OCI-LY1 (cell line): ENCODE measurements at regions not wholly inside any gene's neighbourhood (a gene's known extent, or its start where the extent isn't known, plus 50 kb on each side); places are given as distances from the start of the nearest gene placed in this dataset.

Experiments
- H2AFZ ChIP-seq: fragments of 200-600 bp; sonication (generic), shearing (Covaris generic); 2 replicates; pipeline ENCODE4 v1.6.0; 2014; ENCODE audit warnings: antibody characterized with exemption, mild to moderate bottlenecking, low read length
- H3F3A ChIP-seq: fragments of 200-600 bp; sonication (generic), shearing (Covaris generic); 2 replicates; pipeline ENCODE4 v1.6.0; 2014; ENCODE audit warnings: mild to moderate bottlenecking, antibody characterized with exemption, low read length, moderate library complexity; ENCODE audit not compliant: insufficient read depth
- H3K27ac ChIP-seq: fragments of 200-600 bp; sonication (generic); 2 replicates; pipeline ENCODE4 v1.5.1; 2014; ENCODE audit warnings: low read length, mixed run types, mild to moderate bottlenecking, low read depth; ENCODE audit not compliant: poor library complexity, severe bottlenecking
- H3K27me3 ChIP-seq: fragments of 200-600 bp; sonication (generic); 2 replicates; pipeline ENCODE4 v1.6.0; 2014; ENCODE audit warnings: antibody characterized with exemption, mild to moderate bottlenecking, low read length, moderate library complexity; ENCODE audit not compliant: insufficient read depth
- H3K36me3 ChIP-seq: fragments of 200-600 bp; sonication (generic); 2 replicates; pipeline ENCODE4 v1.6.1; 2014; ENCODE audit warnings: mild to moderate bottlenecking, antibody characterized with exemption, low read length, moderate library complexity, mixed read lengths; ENCODE audit not compliant: insufficient read depth
- H3K4me1 ChIP-seq: fragments of 200-600 bp; sonication (generic); 2 replicates; pipeline ENCODE4 v1.5.1; 2014; ENCODE audit warnings: mild to moderate bottlenecking, low read length, moderate library complexity; ENCODE audit not compliant: insufficient read depth, severe bottlenecking
- H3K4me2 ChIP-seq: fragments of 200-600 bp; sonication (generic), shearing (Covaris generic); 2 replicates; pipeline ENCODE4 v1.6.1; 2014; ENCODE audit warnings: low read length
- H3K4me3 ChIP-seq: fragments of 200-600 bp; sonication (generic); 2 replicates; pipeline ENCODE4 v1.5.1; 2014; ENCODE audit warnings: low read length, low read depth, mild to moderate bottlenecking, mixed read lengths; ENCODE audit not compliant: poor library complexity, severe bottlenecking
- H3K79me2 ChIP-seq: fragments of 200-600 bp; shearing (Covaris generic); 2 replicates; pipeline ENCODE4 v1.6.1; 2016; ENCODE audit warnings: mixed run types, low read length, mixed read lengths; ENCODE audit not compliant: insufficient read depth
- H3K9ac ChIP-seq: fragments of 200-600 bp; sonication (generic), shearing (Covaris generic); 2 replicates; pipeline ENCODE4 v1.6.1; 2014; ENCODE audit warnings: mild to moderate bottlenecking, low read length, mixed read lengths
- H3K9me2 ChIP-seq: fragments of 200-600 bp; sonication (generic), shearing (Covaris generic); 2 replicates; pipeline ENCODE4 v1.6.1; 2014; ENCODE audit warnings: low read depth, mild to moderate bottlenecking, low read length, mixed read lengths
- H3K9me3 ChIP-seq: fragments of 200-600 bp; shearing (Covaris generic); 2 replicates; pipeline ENCODE4 v1.6.1; 2014; ENCODE audit warnings: low read length, mixed read lengths
- H4K20me1 ChIP-seq: fragments of 200-600 bp; sonication (generic), shearing (Covaris generic); 2 replicates; pipeline ENCODE4 v1.6.0; 2016; ENCODE audit warnings: mild to moderate bottlenecking, low read length; ENCODE audit not compliant: insufficient read depth
- EZH2 ChIP-seq: fragments of 200-600 bp; sonication (generic), shearing (Covaris generic); IDR thresholded peaks from 2 replicates; pipeline ENCODE4 v1.8.0; 2017; ENCODE audit warnings: borderline replicate concordance, mixed run types, mild to moderate bottlenecking, antibody characterized with exemption, low read length, moderate library complexity, mixed read lengths
- TF ChIP-seq, protein P1 (sequence below): fragments of 200-600 bp; sonication (generic), shearing (Covaris generic); IDR thresholded peaks from 2 replicates; pipeline ENCODE4 v1.5.1; 2017; ENCODE audit warnings: mild to moderate bottlenecking, antibody characterized with exemption, low read length, moderate library complexity, mixed read lengths

GRCh38 chr3:76096036-76096435 is 310.7 kb upstream of the ZNF717 start:
- no peaks in the 10 kb centered on the region for H3K36me3 ChIP-seq
- no peak overlapping the region for H3K9ac ChIP-seq
- H3K27me3 ChIP-seq: no peaks in the 10 kb centered on the region
- no peaks in the 10 kb centered on the region for H4K20me1 ChIP-seq
- TF ChIP-seq, protein P1, sequence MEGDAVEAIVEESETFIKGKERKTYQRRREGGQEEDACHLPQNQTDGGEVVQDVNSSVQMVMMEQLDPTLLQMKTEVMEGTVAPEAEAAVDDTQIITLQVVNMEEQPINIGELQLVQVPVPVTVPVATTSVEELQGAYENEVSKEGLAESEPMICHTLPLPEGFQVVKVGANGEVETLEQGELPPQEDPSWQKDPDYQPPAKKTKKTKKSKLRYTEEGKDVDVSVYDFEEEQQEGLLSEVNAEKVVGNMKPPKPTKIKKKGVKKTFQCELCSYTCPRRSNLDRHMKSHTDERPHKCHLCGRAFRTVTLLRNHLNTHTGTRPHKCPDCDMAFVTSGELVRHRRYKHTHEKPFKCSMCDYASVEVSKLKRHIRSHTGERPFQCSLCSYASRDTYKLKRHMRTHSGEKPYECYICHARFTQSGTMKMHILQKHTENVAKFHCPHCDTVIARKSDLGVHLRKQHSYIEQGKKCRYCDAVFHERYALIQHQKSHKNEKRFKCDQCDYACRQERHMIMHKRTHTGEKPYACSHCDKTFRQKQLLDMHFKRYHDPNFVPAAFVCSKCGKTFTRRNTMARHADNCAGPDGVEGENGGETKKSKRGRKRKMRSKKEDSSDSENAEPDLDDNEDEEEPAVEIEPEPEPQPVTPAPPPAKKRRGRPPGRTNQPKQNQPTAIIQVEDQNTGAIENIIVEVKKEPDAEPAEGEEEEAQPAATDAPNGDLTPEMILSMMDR: no peak
- no peak for TF ChIP-seq EZH2
- no peaks in the 10 kb centered on the region for H3K9me2 ChIP-seq
- no peaks in the 10 kb centered on the region for H3K79me2 ChIP-seq
- no peak overlapping the region for H3K4me3 ChIP-seq
- H3K9me3 ChIP-seq: no peaks in the 10 kb centered on the region
- no peak overlapping the region for H3K27ac ChIP-seq
- no peak overlapping the region for H3K4me2 ChIP-seq
- no peak overlapping the region for H2AFZ ChIP-seq
- H3K4me1 ChIP-seq: no peaks in the 10 kb centered on the region
- H3F3A ChIP-seq: no peaks in the 10 kb centered on the region

- H2AFZ ChIP-seq: no peak overlapping the region
- TF ChIP-seq, protein P1: no peak
- TF ChIP-seq EZH2: no peak
- no peak overlapping the region for H3K4me2 ChIP-seq
Measured at GRCh38 chr3:76096836-76097588, 311.7 kb upstream of the ZNF717 start.

DNA sequence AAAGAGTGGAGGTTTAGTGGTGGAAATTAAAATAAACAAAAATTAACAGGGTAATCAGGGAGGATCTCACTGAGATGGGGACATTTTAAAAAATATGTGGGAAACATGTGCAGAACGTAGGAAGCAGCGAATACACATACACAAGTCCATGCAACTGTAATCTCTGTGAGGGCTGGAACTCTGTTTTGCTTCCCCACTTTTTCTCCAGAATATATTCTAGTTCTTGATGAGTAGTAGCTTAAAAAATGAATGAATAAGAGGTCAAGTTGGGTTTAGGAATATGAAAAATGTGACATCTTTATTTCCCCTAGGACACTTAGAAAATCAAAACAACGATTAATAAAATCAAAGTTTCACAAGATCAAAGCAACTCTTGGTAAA is 312.2 kb upstream of the ZNF717 start:
- no peaks in the 10 kb centered on the region for H3K36me3 ChIP-seq
- H3K27me3 ChIP-seq: no peaks in the 10 kb centered on the region
- no peaks in the 10 kb centered on the region for H4K20me1 ChIP-seq
- H3K27ac ChIP-seq: no peak overlapping the region
- no peaks in the 10 kb centered on the region for H3F3A ChIP-seq
- H3K79me2 ChIP-seq: no peaks in the 10 kb centered on the region
- no peaks in the 10 kb centered on the region for H3K4me1 ChIP-seq
- no peaks in the 10 kb centered on the region for H3K9me2 ChIP-seq
- H2AFZ ChIP-seq: no peak overlapping the region
- no peaks in the 10 kb centered on the region for H3K9me3 ChIP-seq
- H3K9ac ChIP-seq: no peak overlapping the region
- no peak overlapping the region for H3K4me2 ChIP-seq
- no peak overlapping the region for H3K4me3 ChIP-seq
- TF ChIP-seq EZH2: no peak
- TF ChIP-seq, protein P1: no peak

More at GRCh38 chr3:76096836-76097588, 311.7 kb upstream of the ZNF717 start:
- no peaks in the 10 kb centered on the region for H3F3A ChIP-seq
- no peaks in the 10 kb centered on the region for H3K36me3 ChIP-seq
- no peak overlapping the region for H3K4me3 ChIP-seq
- H3K79me2 ChIP-seq: no peaks in the 10 kb centered on the region
- no peaks in the 10 kb centered on the region for H4K20me1 ChIP-seq
- no peaks in the 10 kb centered on the region for H3K4me1 ChIP-seq
- H3K9ac ChIP-seq: no peak overlapping the region
- no peaks in the 10 kb centered on the region for H3K9me2 ChIP-seq
- no peak overlapping the region for H3K27ac ChIP-seq
- no peaks in the 10 kb centered on the region for H3K27me3 ChIP-seq
- H3K9me3 ChIP-seq: no peaks in the 10 kb centered on the region
